ENCODE measurements at regions not wholly inside any gene's neighbourhood (a gene's known extent, or its start where the extent isn't known, plus 50 kb on each side); places are given as distances from the start of the nearest gene placed in this dataset.
"Not testable (repeated sequence)": the region's sequence is repeated elsewhere in the genome, so short reads cannot be mapped to it uniquely, and the experiment has no call there.

DNA sequence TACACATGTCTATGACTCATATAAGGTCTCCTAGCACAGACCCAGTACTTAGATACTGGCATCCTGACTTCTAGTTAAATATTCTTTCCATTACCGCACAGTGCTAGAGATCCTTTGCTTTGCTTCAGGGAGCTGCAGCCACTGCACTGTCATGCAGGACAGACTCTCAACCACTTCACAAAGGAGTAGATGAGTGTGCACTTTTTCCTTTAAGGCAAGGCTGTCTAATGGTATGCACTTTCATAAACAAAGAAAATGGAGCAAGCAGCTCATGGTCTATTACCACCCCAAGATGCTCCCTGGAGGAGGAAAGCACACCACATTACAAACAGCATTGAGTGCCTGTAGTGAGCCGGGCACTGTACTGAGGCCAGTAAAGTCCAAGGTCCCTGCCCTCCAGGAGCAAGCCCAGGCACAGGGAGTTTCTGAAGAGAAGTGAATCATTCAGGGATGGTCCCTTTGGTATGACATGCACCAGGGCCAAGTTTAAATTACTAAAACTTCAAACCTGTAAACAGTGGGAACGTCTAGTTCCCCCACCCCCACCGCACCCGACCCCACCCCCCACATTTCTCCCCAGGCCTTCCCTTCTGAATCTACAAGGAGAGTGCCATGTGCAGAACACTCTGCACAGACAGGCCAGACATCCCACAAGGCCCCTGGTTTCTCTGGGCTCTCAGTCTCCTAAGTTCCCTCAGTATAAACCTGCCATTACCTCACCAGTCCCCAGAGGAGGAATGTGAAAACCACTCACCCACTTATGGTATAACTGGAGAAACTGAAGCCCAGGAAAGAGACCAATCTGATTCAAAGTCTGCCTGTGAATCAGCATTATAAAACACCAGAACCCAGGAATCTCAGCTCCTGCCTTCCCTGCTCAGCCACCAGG, 107.8 kb upstream of the BCL6 start:
- no peak for DNase-seq (ENCODE audit: low read depth)

- DNase-seq (ENCODE audit: low read depth), result no peak
Measured at GRCh38 chr3:187855131-187855530, 109.9 kb upstream of the BCL6 start.

GRCh38 chr3:187856555-187856954, 111.3 kb upstream of the BCL6 start:
- no peak for DNase-seq (ENCODE audit: low read depth)

DNA sequence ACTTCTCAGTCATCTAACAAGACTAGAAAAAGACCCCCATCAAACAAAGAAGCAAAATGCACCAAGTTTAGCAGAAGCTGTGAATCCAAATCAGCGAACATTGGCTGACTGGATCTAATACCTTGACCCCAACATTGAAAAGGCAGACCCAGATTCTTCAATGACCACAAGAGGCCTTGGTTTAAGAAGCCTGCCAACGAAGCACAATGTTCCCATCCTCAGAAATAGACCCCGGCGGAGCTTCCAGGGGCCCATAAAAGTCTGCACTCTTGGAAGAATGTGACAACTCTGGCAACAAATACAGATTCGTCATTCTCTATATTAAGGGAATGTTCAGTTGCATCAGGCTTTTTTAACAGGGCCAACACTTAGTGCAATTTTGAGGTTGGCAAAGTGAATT, 112.8 kb upstream of the BCL6 start:
- DNase-seq (ENCODE audit: low read depth), result no peak

DNA sequence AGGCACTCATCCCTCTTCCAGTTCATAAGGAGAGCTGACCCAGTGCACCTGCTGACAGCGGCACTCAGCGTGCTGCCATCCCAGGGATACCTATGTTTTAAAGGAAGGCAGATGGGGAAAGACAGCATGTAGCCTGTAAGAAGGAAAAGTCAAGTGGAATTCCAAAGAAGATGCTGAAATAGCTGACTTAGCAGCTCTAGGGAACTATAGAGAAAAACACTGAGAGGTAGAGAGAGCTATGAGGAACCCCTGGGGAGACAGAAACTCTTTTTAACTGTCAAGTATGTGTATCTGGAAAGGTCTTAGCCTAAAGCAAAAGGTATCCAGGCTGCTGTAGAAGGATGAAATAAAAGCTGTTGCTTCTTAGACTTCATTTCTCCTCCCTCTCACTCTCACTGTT, 113.4 kb upstream of the BCL6 start:
- DNase-seq (ENCODE audit: low read depth), result no peak

DNA sequence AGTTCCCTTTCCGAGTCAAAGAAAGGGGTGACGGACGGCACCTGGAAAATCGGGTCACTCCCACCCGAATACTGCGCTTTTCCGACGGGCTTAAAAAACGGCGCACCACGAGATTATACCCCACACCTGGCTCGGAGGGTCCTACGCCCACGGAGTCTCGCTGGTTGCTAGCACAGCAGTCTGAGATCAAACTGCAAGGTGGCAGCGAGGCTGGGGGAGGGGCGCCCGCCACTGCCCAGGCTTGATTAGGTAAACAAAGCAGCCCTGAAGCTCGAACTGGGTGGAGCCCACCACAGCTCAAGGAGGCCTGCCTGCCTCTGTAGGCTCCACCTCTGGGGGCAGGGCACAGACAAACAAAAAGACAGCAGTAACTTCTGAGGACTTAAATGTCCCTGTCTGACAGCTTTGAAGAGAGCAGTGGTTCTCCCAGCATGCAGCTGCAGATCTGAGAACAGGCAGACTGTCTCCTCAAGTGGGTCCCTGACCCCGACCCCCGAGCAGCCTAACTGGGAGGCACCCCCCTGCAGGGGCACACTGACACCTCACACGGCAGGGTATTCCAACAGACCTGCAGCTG, 117.5 kb upstream of the BCL6 start:
- DNase-seq (ENCODE audit: low read depth), result not testable (repeated sequence)

DNA sequence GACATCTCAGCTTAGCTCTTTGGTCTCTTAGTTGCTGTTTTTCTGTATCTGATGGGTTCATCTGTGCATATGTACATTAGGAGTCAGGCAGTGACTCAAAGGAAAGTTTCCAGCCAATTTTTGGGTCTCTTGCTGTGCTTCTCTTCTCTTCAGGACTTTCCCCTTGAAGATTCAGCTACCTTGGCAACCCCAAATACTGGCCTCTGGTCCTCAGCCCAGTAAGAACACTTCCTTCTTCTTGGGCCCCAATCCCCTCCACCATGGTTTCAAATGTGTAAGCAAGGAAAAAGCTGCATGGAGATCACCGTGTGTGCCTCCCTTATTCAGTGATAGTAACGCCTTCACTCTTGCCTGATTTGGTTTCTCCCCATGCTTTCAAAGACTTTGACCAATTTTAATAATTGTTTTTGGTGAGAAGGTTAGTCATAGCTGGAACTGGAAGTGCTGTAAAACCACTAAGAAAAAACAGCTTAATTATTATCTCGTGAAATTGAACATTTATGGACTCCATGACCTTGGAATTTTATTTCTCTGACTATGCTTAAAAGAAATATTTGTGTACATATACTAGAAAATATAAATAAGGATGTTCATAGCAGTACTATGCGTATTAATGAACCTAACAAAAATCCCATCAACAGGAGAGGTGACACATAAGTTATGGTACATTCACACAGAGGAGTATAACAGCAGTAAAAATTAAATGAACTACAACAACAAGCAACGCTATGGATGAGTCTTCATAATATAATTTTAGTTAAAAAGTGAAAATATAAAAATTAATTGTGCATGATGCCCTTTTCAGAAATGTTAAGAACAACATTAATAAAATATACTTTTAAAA, 125.3 kb upstream of the BCL6 start:
- DNase-seq (ENCODE audit: low read depth), result peak; percentile 12

DNA sequence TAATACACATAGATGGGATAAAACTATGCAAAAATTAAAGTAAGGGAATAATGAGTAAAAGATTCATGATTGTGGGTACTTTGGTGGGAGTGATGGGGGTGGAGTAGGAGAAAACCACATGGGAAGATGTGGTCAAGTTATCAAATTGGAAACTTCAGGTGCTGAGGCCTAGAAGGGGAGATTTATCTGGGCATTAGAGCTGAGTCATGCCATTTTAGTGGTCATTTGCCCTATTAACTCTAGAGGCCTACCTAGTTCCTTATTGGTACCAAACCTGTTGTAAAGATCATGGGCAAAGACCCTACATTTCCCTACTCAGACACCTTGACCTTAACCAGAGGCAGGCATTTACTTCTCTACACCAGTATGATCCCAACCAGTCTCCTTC, 125.9 kb upstream of the BCL6 start:
- no peak for DNase-seq (ENCODE audit: low read depth)

- no peak for DNase-seq (ENCODE audit: low read depth)
Measured at GRCh38 chr3:187871848-187872247, 126.6 kb upstream of the BCL6 start.

- no peak for DNase-seq (ENCODE audit: low read depth)
Measured at GRCh38 chr3:187873843-187874242, 128.6 kb upstream of the BCL6 start.

DNA sequence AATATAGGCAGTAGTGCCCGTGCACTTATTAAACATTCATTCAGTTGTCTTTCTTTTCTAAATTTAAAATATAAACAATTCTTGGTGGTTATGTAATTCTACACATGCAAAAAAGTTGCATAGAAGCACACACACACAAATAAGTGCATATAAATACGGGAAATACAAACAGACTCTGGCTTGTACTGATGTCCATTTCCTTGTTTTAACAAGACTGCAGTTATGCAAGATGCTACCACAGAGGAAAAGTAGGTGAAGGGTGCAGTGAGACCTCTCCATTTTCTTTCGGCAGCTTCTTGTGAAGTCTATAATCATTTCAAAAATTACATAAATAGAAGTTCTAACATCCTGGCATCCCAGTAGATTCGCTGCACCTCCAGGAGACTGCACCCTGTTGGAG, 130.6 kb upstream of the BCL6 start:
- no peak for DNase-seq (ENCODE audit: low read depth)

DNA sequence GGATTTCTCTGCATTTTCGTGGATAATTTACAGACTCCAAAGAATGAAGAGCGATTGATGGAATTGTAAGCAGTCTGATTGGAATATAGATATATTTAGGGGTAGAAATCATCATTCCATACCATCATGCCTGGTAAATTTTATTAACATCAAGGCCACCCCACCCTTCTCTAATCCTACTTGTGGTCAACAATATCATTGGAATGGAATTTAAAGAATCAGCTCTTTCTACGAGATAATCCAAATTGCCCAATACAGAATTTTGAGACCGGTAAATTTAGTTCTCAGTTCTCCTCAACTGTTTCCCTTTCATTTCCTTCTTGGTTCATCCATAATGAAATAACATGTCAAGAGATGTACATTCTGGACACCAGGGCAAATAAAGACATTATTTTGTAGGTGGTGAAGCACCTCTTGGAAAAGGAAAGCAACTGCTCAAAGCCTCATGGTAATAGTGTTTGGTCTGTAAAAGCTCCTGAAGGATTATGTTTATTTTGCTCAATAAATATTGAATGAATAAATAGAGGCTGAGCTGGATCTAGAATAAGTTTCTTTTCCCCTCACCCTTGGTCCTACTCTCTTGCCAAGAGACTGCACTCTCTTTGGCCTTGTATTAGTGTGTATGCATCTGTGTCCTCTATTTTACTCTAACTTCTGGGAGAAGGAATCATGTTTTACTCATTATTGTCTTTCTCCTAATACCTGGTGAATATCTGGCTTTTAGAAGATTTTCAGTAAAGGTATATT, 133.7 kb upstream of the BCL6 start:
- no peak for DNase-seq (ENCODE audit: low read depth)

DNA sequence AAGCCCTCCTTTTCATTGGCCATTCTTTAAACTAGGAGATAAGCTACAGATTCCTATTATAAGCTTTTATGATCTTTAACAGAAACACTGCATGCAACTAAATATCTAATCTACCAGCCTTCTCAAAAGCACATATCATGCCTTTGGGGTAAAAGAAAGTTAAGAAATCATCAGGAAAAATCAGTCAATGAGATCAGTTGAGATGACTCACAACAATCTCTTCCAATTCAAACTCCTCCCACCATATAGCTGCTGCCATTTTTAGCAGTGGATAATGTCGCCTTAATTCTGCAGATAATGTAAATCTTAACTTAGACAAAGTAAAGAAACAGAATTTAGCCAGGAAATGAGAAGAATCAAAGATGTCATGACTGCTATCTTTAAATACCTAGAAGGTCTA, 135.2 kb upstream of the BCL6 start:
- DNase-seq (ENCODE audit: low read depth), result no peak

DNA sequence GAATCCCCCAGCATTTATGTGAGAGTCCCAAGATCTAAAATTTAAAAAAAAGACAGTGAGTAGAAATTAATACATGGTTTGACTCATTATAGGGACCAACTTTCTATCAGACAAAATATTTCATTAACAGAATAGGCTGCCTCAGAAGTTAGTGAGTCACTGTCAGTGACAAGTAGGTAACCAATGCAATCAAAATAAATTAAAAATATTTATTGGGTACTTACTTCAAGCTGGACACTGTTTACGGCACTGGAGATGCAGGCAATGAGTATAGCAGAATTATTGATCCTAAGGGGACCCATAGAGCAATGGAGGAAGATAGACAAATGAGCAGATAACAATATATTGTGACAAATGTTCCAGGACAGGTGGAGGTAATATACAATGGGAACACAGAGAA, 135.6 kb upstream of the BCL6 start:
- no peak for DNase-seq (ENCODE audit: low read depth)

DNA sequence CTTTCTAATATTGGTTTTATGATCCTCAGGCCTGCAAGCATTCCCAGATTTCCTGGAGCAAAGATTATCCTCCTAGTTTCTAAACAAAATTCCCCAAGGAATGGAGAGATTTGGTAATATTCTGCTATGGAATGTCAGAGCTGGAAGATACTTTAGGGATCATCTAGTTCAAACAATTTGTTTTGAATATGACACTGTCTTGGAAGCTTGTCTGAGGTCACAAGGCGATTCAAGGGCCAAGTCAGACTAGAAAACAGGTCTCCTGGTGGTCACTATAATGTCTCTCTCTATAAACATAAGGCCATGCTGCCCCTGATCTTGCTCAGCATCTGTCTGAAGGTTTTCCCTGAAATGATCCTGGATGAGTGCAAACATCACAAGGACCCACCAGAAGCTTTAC, 143.4 kb upstream of the BCL6 start:
- DNase-seq (ENCODE audit: low read depth), result no peak

- DNase-seq (ENCODE audit: low read depth), result no peak
Measured at GRCh38 chr3:187889106-187889505, 143.8 kb upstream of the BCL6 start.

DNA sequence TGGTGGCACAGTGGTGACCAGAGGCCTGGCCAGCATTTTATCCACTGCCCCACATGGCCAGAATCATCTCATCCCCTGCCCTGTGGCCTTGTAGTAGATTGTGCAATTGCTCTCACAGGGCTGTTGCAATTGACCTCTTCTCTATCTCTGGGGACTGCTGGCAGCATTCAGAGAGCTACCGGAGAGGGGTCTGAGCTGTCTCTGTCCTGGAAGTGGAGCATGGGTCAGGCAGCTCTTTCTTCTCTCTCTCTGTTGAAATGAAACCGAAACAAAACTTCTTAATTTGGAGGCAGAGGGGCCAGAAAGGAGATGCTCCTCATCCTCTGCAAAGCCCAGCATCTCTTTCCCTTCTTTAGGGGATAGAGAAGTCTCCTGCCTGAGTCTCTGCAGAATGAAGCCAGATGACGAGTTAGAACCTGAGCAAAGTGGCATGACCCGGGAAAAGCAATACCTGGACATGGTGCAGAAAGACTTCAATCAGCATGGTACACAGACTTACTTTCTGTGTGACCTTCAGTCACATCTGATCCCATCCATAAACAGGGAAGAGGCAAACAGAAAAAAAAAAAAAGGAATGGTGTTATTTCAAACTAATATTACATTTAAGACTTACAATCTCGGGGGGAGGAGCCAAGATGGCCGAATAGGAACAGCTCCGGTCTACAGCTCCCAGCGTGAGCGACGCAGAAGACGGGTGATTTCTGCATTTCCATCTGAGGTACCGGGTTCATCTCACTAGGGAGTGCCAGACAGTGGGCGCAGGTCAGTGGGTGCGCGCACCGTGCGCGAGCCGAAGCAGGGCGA, 144.5 kb upstream of the BCL6 start:
- DNase-seq (ENCODE audit: low read depth), result no peak

DNA sequence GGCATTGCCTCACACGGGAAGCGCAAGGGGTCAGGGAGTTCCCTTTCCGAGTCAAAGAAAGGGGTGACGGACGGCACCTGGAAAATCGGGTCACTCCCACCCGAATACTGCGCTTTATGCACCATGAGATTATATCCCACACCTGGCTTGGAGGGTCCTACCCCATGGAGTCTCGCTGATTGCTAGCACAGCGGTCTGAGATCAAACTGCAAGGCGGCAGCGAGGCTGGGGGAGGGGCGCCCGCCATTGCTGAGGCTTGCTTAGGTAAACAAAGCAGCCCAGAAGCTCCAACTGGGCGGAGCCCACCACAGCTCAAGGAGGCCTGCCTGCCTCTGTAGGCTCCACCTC, 145.1 kb upstream of the BCL6 start:
- not testable (repeated sequence) for DNase-seq (ENCODE audit: low read depth)

DNA sequence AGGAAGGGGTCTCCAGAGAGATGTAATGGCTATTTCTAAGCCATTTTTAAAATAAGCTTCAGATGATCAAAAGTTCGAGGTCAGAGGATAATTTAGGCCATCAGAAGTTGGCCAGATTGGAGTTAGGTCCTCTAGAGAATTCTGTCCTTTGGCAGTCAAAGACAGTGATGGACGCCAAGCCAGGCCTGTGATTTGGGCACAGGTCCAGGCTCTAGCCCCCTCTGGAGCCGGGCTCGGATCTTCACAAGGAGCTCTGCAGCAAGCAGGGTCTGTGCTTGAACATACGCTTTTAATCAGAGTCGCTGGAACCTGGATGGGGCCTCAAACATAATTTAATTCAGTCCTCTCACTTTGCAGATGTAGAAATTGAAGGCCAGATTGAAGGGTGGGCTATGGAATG, 151.4 kb upstream of the BCL6 start:
- no peak for DNase-seq (ENCODE audit: low read depth)

GRCh38 chr3:187899246-187899645, 154.0 kb upstream of the BCL6 start:
- DNase-seq (ENCODE audit: low read depth), result no peak

DNA sequence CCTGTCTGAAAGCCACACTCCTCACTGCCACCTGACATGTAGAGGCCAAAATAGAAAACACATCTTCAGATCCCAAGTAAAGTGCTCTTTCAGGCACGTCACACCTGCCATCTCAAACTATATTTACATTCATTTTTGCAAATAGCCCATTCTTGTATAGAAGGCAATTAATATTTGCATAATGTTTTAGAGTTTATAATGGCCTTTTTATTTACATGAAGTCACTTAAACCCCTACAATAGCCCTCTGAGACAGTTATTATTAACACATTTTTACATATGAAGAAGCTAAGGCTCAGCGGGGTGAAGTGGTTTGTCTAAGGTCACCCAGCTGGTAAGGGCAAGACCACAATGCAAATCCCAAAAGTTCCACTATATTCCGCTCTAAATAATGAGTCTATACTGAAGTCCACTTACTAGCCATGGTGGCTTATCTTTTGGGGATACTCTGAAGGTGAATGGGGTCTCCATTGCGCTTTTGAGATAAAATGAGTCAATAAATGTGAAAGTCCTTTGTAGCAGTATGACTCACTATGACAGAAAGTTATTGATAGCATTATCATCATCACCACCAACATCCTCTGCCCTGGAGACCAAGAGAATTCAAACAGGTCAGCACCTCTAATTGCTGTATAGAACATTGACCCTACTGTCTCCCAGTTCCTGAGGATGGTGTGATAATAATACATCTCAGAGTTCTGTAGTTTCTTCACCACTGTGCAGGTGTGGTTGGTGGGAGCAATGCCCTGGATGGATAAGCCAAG, 155.9 kb upstream of the BCL6 start:
- no peak for DNase-seq (ENCODE audit: low read depth)

All from activated T-cell treated with anti-CD3 and anti-CD28 coated beads for 48 hours (primary cell).